DMS114 treated with DMSO at 0.1 percent for 48 hours (cell line): ENCODE measurements at regions not wholly inside any gene's neighbourhood (a gene's known extent, or its start where the extent isn't known, plus 50 kb on each side); places are given as distances from the start of the nearest gene placed in this dataset.
"Not testable (repeated sequence)": the region's sequence is repeated elsewhere in the genome, so short reads cannot be mapped to it uniquely, and the experiment has no call there.

Experiments used
- DNase-seq: peaks from one replicate; lab custom pipeline; 2025; ENCODE audit not compliant: unreplicated experiment; lab: John Stamatoyannopoulos, UW

- no peak for DNase-seq
Measured at GRCh38 chr5:147075187-147075586, 159.6 kb upstream of the STK32A start.

GRCh38 chr5:147080391-147080790, 154.4 kb upstream of the STK32A start:
- DNase-seq, result no peak

DNA sequence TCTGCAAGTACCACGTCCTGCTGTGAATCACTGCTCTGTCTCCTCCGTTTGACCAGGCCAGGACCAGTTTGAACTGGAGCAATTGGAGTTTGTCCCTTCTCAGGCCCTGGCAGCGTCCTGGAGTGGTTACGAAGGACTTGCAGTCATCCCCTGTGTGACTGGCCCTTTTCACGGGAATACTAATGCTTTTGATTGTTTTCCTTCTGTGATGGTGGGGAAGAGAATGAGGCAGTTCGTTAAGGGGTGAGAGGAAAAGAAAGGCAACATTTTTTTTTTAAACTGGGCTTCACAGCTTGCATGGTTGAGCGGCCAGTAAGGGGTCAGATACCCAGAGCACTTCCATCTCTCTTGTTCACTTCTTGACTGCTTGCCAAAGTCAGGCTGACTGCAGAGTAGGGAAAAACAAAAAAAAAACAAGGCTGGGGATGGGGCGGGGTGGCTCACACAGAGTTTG, 153.5 kb upstream of the STK32A start:
- no peak for DNase-seq

DNA sequence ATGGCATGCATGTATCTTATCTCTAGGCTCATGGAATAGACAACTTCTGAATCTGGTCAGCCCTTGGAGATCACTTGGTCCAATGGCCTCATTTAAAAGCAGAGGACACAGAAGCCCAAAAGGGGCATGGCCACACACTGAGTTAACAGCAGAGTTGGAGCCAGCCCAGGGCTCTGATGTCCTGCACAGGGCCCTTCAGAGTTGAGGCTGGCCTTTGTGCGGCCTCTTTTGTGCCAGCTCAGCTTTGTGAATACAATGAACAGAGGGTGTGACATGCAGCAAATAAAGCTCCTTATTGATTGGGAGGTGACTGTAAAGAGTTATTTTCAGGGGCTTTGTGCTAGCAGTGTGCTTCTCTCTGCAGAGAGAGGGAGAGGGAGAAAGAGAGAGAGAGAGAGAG, 150.1 kb upstream of the STK32A start:
- DNase-seq, result no peak

DNA sequence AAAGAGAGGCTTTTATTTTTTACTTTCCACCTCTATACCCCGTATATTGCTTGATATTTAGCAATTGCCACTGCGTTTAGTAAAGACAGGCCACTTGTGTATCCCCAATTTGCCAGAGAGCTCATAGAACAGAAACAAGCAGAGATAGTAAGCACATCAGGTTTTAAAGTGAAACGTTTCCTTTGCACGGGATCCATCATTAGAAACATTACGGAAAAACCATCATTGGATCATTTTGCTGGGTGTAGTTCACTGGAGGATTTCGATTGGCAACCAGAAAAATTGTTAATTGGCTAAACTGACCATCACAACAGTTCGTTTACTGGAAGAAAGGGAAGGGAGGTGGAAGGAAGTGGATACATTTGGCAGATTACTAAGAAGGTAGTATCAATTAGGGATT, 149.4 kb upstream of the STK32A start:
- no peak for DNase-seq

GRCh38 chr5:147092044-147092443, 142.8 kb upstream of the STK32A start:
- no peak for DNase-seq

DNA sequence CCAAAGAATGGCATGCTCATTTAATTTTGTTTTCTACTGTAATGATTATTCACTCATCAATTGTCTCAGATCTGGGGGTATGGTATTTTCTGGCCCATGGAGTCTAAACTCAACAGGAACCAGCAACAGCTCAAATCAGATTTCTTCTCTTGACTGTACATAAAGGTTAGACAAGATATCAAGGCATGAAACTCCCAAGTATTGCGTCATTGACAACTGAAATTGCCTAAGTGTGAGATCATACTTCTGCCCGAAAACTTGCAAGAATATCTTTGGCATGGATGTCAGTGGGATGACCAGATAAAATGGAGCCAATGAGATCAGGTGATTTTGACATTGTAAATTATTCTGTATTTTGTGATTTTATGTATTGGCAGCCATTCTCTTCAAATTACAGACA, 141.7 kb upstream of the STK32A start:
- DNase-seq, result no peak

DNA sequence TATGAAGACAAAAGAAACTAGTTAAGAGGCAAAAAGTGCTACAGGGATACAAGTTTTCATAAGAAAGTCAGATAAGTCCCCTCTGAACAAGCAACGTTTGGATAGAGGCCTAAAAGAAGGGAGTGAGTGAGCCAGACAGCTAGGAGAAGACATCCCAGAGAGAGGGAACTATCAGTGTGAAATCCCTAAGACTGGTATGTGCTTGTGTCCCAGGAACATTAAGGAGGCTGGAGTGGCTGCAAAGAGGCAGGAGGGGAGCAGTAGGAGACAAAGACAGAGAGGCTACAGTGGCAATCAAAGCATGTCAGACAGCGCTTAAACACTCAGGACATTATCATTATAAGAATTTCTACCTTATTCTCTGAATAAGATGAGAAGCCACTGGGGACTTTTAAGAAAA, 139.1 kb upstream of the STK32A start:
- DNase-seq, result no peak

- DNase-seq, result no peak
Measured at GRCh38 chr5:147098233-147098790, 136.5 kb upstream of the STK32A start.

DNA sequence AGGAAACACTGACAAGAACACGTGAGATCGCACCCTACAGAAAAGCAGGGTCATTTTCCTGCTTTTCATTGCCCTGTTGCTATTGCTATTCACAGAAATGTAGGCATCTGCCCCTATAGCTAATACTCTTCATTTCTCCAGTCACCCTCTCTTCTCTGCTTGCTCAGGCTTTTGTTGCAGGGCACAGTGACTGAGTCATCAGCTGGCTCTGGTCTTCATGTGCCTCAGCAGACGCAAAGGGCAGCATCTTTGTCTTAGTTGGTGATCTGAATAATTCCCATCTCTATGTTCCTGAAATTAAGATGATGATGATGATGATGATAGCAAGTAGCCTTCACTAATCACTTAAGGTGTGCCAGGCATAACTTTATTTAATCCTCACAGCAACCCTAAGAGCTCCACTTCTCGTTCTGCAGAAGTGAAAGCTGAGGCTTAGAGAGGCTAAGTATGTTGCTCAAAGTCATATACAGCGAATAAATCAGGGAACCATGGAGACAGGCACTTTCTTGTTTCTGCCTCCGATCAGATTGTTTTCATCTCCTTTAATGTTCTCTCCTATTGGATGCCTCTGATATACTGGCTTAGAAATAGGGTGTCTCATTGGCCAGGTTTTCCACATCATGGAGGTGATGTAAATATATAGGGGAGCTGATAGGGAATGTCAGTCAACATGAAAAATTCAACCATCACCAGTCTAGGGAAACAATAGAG, 133.0 kb upstream of the STK32A start:
- DNase-seq, result no peak

DNA sequence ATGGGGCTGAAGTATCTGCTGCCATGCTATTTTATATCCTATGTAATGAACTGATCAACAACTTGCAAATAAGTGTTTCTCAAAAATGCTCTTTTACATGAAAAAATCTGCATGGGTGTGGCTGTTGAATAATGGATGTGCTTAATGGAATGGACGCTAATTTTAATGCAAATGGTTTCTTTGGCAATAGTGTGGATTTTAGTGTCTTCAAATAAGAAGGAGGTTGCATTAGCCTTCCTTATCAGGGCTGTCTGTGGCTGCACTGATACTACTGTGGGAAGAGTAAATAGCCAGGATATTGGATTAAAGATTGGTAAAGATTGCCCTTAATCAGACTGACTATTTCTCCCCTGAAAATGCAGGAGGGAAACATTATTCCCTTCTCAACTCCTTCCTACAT, 121.9 kb upstream of the STK32A start:
- DNase-seq, result no peak

DNA sequence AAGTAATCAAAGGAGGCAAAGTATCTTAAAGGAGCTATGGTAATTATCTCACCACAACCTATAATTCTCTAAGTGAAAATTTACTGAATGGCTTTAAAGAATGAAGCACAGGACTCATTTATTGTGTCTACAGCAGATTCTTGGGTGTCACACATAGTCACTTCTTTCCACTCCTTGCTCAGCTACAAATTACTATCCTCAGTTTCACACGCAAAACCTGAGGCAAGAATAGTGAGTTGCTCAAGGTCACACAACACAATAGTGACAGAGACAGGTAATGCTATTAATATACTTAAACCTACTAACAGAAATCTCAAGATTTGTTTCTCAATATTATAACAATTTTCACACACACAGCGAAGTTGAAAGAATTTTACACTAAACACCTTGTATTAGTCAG, 120.9 kb upstream of the STK32A start:
- DNase-seq, result no peak

- not testable (repeated sequence) for DNase-seq
Measured at GRCh38 chr5:147139759-147140158, 95.1 kb upstream of the STK32A start.

DNA sequence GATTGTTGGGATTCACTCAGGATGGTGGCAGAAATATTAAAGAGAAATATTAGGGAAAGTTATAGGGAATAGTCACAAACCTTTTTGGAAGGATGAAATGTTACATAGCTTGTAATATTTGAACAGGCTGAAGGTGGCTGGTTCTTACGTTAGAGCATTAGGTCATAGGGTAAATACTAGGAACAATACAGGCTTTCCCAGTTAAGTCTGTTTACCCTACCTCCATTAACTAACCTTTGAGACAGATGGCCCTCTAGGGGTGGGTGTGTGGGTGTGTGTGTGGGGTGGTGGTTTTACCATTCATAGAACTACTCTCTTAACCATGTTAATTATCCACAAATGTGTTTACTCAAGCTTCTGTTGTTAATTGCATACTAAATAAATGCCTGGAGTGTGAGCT, 94.3 kb upstream of the STK32A start:
- no peak for DNase-seq

- DNase-seq, result not testable (repeated sequence)
Measured at GRCh38 chr5:147141580-147141979, 93.2 kb upstream of the STK32A start.

DNA sequence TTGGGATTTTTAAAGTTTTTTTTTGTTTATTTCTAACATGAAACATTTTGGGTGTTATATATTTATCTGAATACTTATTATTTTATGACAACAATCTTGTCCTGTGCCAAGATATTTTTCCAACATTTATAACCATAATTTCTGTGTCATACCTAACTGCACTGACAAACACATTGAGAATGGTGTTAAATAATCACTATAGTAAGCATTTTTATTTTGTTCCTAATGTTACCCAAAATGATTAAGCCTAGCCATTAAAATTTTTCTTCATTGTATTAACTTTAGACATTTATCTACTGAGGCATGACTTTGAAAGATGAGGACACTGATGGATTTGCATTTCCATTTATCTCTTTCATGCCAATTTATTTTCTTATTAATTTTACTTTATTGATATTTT, 91.6 kb upstream of the STK32A start:
- DNase-seq, result no peak

DNA sequence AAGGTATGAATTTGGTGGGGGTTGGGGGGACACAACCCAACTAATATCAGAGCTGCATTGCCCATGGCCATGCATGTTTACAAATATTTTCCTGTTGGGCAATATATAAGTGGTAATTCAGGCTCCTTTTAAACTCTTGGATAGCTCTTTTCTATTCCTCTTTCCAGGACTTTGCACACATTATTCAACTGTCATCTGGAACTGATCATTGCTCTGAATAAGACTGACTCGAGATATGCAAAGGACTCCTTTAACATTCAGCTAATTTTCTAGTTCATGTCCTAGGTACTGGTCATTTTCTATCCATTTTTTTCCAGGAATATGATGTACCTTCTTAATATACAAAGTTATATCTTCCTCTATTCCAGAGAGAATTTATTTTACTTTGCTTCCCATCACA, 89.5 kb upstream of the STK32A start:
- no peak for DNase-seq

GRCh38 chr5:147148715-147149114, 86.1 kb upstream of the STK32A start:
- no peak for DNase-seq

GRCh38 chr5:147152086-147152485, 82.7 kb upstream of the STK32A start:
- no peak for DNase-seq

GRCh38 chr5:147154809-147155208, 80.0 kb upstream of the STK32A start:
- no peak for DNase-seq

DNA sequence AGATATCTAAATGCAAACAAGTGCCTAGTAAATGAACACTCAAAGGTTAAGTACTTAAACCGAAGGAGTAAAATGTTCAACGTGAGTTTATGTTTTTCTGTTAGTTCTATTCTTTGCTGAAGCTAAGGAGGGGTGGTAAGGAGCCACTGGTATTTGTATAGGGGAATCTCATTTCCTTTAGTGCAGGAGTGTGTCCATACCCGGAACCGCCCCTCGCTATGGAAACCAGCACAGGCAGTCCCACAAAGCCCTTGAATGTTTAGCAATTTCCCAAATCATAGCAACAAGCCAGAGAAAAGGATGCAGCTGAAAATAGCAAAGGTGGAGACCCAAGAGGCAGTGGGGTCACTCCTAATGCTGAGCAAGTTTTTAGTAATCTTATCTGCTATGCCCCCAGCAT, 78.8 kb upstream of the STK32A start:
- no peak for DNase-seq

DNA sequence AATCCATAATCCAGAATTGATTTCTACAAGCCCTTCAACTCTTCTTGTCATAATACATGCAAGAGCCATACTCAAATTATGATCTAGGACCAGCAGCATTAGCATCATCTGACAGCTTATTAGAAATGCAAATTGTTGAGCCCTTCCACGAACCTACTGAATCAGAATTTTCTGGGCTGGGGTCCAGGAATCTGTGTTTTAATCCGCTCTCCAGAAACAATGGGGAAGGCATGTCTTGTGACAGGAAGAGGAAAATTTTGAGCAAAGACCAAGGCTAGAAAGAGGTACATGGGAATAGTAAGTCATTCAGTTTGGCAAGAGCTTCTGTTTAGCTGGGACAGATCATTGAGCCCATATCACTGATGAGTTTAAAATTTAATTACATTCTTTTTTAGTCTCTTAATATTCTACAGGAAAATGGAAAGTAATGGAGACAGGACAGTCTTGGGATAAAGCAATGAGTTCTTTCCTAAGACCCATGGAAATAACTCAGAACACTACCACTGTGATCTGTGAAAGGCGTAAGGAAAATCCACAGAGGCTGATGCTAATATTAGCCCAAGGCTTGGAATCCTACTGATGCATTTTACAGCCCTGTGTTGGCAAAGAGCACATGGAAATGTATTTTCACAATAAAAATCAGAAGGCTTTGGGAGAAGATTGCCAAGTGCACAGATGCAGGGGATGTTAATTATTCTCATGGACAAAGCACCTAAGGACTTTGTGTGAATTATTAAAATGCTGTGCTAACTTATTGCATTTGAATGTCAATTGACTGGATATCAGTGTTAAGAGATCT, 73.7 kb upstream of the STK32A start:
- no peak for DNase-seq
